Stimulated activated CD8-positive, alpha-beta memory T cell treated with anti-CD3 and anti-CD28 coated beads, Interleukin-7, amount 100 ng/mL, for 24 hours (primary cell): ENCODE measurements at regions not wholly inside any gene's neighbourhood (a gene's known extent, or its start where the extent isn't known, plus 50 kb on each side); places are given as distances from the start of the nearest gene placed in this dataset.
"Not testable (repeated sequence)": the region's sequence is repeated elsewhere in the genome, so short reads cannot be mapped to it uniquely, and the experiment has no call there.

Experiments used
- DNase-seq: peaks from one replicate; pipeline ENCODE4 v3.0.0-alpha.2; 2020; ENCODE audit warnings: low read depth

DNA sequence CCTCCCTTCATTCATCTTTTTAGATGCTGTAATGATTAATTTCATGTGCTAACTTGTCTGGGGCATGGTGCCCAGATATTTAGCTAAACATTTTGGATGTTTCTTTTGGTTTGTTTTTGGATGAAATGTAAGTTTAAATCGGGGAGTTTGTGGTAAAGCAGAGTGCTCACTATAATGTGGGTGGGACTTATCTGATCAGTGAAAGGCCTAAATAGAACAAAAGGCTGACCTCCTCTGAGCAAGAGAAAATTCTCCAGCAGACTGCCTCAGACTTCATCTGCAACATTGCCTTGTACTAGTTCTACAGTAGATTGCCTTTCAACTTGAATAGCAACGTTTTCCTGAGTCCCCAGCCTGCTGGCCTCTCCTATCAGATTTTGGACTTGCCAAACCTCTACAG is 183.6 kb downstream of the S1PR1 start:
- no peak for DNase-seq

DNA sequence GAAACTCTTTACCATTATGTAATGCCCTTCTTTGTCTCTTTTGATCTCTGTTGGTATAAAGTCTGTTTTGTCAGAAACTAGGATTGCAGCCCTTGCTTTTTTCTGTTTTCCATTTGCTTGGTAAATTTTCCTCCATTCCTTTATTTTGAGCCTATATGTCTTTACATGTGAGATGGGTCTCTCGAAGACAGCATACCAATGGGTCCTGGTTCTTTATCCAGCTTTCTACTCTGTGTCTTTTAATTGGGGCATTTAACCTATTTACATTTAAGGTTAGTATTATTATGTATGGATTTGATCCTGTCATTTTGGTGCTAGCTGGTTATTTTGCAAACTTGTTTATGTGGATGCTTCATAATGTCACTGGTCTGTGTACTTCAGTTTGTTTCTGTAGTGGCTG is 191.3 kb downstream of the S1PR1 start:
- DNase-seq = not testable (repeated sequence)

DNA sequence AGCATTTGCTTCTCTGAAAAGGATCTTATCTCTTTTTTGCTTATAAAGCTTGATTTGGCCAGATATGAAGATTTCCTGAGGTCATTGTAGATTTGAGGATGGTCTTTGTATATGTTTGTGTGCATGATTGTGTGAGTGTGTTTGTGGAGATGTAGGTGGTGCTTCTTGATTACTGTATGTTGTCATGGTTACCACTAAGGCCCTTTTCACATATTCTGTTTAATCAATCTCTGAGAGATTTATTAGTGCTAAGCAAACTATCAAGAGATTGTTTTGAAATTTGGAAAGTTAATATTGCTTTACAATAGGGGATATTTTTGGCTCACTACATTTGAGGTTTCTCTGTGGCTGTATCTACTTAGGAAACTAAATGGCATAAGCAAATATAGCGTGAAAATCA is 191.7 kb downstream of the S1PR1 start:
- DNase-seq = no peak

DNA sequence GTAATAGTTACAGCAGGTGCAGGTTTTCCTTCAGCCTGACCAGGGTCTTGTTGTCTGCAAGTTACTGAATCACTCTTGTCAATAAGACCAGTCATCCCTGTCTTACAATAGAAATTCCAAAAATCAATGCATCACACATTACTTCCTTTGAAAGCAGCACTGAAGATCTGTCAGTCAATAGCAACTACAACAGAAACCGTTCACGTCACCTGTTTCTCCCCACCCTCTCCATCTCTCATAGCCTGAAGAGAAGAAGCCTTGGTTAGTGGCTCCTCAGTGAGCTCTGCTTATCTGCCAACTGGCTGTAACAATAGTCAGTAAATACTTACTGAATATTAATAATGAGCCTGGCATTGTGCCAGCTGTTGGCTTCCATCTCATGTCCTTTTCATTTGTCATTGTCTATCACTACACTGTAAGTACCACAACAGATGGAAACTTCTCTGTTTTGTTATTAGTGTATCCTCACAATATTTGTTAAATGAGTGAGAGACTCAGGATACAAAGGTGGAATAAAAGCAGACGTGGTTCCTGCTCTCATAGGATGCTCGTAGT is 195.2 kb downstream of the S1PR1 start:
- DNase-seq = no peak

DNA sequence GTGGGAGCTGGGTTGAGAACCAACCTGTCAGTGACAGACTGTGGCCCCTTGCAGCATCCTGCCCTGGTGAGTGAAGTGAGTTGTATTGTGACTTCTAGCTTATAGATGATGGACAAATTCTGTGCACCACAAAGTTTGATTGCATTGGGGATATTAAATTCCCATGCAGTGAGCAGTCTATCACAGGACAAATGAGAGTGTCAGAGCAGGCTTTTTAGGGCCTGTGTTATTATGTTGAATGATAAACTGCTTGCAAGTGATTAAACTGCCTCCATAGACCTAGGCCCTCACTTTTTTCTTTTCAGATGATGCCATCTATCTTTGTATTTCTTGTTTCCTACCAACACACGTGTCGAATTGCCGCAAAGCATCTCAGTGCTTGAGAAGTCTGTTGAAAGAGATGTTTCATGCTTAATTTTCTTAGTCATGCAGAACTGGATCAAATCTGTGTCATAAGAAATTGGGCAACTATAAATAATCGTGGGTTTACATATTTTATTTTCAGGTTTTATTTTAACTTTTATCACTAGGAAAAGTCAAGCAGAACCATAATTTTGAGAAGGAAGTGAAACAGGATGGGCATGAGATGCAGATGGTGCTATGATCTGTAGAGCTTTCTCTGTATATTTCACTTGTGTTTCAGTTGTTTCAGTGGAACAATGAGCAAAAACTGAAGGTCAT is 199.2 kb downstream of the S1PR1 start:
- DNase-seq = no peak

DNA sequence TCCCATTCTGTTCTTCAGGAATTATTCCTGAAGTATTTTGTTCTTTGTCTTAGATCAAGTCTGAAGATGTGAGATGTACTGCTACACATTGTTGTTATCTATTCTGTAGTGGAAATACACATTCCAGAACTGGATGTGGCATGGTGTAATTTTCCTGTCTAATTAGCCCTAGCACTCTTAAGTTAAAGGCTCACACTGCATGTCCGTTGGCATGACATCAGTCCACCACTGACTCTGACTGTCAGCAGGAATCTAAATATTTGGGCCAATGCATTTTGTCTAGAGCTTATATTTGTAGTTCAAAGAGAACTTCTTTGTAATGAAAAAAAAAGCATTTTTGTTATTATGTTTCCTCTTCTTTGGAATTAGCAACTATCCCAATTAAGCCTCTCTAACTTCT is 201.0 kb downstream of the S1PR1 start:
- DNase-seq = no peak

- no peak for DNase-seq
These were observed 201.5 kb downstream of the S1PR1 start for GRCh38 chr1:101438359-101438758.

DNA sequence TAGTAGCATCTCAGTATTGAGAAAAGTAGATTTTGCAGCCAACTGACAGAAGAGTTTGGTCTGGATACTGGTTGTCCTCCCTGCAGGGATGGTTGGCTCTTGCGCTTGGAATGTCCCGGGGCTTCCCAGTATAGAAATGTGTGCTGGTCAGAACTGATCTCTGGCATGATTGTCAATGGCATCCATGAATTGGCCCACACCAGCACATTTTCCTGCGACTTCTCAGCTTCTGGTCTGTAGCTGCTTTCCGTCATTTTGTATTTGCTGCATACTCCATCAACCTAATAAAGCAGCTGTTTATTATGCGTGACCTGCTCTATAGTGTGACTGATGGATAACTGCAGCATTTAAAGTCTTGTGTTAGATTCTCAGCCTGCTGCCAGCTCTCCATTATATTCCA is 203.7 kb downstream of the S1PR1 start:
- no peak for DNase-seq

DNA sequence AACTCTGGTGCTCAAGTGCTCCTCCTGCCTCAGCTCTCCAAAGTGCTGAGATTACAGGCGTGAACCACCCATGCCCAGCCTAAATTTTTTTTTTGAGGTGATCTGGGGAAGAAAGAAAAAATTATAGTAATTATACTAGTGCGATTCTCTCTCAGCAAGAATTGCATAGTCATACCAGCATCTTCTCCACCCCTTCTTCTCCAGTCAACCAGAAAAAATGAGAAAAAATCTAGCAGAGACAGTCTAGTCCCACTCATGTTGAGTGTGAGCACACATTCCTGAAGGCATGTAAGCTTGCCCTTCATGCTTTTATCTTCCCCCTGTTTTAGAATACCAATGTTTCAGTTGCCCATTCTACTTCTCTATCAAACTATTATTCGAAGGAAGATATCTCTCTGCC is 207.6 kb downstream of the S1PR1 start:
- DNase-seq = no peak

DNA sequence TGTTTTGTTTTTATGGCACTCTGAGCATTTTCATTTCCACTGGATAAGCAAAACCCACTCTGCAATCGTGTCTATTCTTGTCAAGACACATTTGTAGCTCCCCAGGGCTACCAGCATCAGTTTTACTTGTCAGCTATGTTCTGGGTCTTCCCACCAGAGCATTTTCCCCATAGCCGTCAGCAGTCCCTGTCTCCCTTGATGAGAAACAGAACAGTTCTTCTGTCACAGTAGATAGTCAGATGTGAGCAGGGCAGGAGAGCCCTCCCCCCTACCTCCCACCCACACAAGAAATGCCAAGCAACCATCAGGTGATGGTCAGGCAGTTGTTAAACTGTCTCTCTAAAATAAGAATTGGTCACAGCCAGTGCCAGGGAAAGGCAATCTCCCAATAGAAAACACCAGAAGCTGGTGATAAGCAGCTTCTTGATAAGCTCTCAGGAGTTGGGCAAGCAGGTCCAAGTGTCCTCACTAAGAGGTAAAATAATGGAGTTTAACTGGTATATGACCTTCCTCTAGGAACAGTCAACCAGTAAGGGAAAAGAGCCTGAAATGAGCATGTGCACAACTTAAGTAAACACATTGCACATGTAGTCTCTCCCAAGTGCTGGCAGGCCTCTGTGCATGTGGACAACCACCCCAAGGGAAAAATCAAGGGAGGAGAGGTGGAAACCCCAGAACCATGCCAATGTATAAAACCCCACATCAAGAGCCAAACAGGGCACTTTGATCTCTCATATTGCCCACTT is 208.2 kb downstream of the S1PR1 start:
- DNase-seq = no peak

GRCh38 chr1:101448018-101448417 is 211.2 kb downstream of the S1PR1 start:
- DNase-seq = no peak

DNA sequence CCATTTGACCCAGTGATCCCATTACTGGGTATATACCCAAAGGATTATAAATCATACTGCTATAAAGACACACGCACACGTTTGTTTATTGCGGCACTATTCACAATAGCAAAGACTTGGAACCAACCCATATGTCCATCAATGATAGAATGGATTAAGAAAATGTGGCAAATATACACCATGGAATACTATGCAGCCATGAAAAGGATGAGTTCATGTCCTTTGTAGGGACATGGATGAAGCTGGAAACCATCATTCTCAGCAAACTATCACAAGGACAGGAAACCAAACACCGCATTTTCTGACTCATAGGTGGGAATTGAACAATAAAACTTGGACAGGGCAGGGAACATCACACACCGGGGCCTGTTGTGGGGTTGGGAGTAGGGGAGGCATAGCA is 213.9 kb downstream of the S1PR1 start:
- not testable (repeated sequence) for DNase-seq

DNA sequence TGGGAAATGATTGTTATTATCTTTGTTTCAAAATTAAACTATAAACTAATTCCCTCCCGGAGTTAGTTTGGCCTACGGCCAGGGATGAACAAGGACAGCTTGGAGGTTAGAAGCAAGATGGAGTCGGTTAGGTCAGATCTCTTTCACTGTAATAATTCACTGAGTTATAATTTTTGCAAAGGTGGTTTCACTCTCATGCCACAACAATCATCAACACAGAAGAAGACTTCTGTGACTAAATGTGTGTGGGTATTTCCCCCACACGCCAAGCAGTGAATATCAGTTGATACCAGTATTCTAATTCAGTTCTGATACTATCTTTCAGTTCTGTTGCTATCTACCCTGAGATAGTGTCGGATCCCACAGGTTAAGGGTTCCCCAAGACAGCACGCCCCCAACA is 215.1 kb downstream of the S1PR1 start:
- no peak for DNase-seq

DNA sequence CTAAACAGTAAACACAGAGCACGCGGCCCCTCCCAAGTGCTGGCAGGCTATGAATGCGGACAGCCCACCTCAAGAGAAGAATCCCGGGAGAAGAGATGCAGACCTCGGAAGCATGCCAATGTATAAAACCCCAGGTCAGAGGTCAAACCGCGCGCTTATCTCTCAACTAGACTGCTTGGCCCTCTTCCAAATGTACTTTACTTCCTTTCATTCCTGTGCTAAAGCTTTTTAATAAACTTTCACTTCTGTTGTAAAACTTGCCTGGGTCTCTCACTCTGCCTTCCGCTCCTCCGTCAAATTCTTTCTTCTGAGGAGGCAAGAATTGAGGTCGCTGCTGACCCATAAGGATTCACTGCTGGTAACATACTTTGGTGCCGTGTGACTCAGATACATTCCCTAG is 216.0 kb downstream of the S1PR1 start:
- no peak for DNase-seq

DNA sequence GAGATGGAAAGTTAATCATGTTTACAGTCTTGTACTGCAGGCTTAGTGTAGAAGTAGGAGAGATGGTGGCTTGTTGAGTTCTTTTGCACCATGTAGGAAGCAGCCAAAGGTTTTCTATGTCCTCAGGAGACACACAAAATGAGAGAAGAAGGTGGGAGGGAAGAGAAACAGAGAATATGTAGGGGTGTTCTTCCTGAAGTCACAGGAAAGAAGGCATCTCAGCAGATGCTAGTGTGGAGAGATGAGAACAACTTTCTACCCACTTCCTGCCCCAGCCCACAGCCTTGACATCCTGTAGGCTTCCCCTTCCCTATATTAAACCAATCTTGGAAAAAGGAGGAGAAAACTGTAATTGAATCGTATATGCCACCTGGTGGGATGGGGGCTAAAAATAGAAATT is 217.0 kb downstream of the S1PR1 start:
- no peak for DNase-seq

DNA sequence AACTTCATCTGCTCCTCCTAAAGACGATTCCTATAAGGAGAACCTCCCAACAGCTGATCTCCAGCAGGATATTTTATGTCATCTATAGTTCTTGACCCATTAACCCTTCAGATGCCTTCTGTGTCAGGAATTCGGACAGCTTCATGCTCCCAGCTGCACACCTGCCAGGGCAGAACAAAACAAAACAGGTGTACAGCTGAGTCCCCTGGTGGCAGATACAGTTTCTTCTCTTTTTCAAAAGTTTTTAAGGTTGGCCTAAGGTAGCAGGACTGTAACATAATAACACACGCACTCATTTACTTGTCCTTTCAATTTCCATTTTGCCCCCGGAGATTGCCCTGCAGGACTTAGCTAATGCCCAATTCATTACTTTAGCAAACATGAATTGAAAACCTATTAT is 218.3 kb downstream of the S1PR1 start:
- no peak for DNase-seq

DNA sequence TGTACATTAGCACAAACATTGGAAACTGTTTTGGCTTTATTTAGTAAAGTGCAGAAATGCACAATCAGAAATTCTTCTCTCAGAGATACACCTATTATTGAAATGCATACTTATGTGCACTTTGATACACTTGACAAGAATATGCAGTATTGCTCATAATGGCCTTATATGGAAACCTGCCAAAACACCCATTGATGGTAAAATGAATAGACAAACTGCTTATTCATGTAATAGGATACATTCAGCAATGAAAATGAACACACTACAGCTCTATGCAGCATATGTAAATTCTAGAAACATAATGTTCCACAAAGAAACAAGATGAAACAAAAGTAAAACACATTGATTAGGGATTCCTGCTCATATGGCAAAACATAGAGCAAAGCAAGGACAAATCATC is 223.9 kb downstream of the S1PR1 start:
- DNase-seq = no peak

DNA sequence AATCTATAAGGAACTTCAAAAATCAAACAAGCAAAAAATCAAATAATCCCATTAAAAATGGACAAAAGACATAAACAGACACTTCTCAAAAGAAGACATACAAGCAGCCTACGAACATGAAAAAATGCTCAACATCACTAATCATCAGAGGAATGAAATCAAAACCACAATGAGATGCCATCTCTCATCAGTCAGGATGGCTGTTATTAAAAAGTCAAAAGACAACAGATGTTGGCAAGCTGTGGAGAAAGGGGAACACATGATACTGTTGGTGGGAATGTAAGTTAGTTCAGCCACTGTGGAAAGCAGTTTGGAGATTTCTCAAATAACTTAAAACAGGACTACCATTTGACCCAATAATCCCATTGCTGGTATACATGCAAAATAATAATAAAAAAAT is 226.4 kb downstream of the S1PR1 start:
- no peak for DNase-seq

DNA sequence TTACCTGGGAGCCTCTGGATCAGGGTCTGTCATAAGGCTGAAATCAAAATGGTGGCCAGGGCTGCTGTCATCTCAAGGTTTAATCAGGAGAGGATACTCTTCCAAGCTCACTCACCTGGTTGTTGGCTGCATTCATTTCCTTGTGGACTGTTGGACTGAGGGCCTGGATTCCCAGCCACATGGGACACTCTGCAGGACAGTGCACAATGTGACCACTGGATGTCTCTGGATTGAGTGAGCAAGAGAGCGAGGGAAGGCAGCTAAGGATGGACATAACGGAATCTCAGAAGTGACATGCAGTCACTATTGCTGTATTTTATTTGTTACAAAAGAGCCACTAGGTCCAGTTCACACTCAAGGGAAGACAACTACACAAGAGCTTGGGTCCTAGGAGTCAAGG is 229.1 kb downstream of the S1PR1 start:
- DNase-seq = no peak

GRCh38 chr1:101474039-101474665 is 237.3 kb downstream of the S1PR1 start:
- DNase-seq = no peak

- no peak for DNase-seq
These were observed 239.7 kb downstream of the S1PR1 start for GRCh38 chr1:101476541-101476940.

DNA sequence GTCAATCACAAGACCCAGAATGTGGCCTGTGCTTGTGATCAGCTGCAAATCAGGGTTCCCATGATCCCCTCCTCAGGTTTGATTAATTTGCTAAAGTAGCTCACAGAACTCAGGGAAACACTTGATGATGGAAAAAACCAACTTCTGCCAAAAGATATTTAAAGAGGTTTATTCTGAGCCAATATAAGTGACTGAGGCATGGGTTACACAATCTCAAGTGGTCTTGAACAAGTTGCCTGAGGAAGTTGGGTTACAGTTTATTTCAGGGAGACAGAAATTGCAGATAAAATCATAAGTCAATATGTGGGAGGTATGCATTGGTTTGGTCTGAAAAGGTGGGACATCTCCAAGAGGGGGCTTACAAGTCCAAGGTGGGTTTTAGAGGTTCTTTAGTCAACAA is 243.1 kb downstream of the S1PR1 start:
- DNase-seq = no peak

GRCh38 chr1:101482306-101482705 is 245.5 kb downstream of the S1PR1 start:
- DNase-seq = no peak
